ENCODE measurements at regions not wholly inside any gene's neighbourhood (a gene's known extent, or its start where the extent isn't known, plus 50 kb on each side); places are given as distances from the start of the nearest gene placed in this dataset.
"Not testable (repeated sequence)": the region's sequence is repeated elsewhere in the genome, so short reads cannot be mapped to it uniquely, and the experiment has no call there.

DNA sequence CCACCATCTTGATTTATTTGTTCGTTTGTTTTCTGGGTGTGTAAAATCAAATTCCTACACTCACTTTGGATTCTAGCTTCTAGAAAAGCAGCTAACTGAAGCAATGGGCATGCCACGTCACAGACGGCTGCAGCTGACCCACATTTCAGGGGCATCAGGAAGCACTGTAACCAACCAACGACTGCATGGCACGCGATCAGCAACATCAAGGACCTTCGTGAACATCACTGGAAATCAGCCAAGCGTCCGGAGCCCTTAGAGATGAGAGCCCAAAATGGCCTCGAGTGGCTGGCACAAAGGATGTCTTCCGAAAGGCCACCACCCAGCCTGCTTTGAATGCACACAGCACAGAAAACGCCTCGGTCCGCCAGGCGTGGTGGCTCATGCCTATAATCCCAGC, 191.1 kb downstream of the OLFM1 start:
- DNase-seq = no peak

GRCh38 chr9:135279385-135279784, 191.9 kb downstream of the OLFM1 start:
- no peak for DNase-seq

DNA sequence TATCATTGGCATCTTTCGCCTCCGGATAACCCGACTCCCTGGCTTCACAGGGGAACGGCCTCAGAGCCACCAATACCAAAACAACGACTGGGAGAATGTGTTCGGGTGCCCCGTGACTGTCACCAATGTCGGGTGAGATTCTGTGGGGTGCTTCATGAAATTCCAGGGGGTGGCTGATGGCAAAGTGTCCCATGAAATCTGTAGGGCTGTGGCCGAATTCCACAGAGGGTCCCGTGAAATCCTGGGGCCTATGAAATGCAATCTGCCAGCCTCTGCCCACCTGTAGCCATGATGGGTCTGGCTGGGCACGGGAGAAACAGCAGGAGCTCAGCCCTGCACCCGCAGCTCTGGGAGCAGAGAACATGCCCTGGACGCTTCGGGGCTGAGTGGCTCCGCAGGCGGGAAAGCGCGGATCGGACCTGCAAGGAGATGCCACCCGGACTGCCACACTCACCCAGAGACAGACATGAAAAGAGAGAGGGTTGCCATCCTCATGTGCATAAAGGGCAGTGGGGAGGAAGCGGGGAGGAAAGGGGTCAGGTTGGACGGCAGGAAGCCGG, 192.4 kb downstream of the OLFM1 start:
- no peak for DNase-seq

GRCh38 chr9:135280666-135281065, 193.2 kb downstream of the OLFM1 start:
- DNase-seq = no peak

DNA sequence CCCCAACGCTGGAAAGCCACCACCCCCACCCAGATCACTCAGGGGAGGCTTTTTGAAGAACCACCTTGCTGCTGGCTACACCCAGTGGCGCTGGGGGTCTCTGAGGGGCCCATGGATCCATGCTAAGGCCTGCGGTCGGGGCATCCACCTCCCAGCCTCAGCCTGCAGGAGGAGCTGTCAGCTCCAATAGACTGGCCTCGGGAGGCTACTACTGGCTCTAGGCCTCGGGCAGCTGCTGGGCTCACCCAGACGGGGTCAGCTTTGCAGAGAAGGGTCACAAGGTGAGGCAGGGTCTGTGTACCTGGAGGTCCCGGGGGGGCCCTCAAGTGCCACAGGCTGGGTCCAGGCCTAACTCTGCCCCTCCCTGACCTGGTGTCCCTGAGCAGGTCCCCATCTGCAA, 193.7 kb downstream of the OLFM1 start:
- DNase-seq = no peak

GRCh38 chr9:135281791-135282737, 194.6 kb downstream of the OLFM1 start:
- DNase-seq = peak in 4 of 6 experiments; percentile 9 to 16 (median 14)

GRCh38 chr9:135282808-135283207, 195.3 kb downstream of the OLFM1 start:
- DNase-seq = no peak

- DNase-seq = no peak
These were observed 195.9 kb upstream of the PPP1R26 start for GRCh38 chr9:135283671-135284070.

- DNase-seq = no peak
These were observed 195.0 kb upstream of the PPP1R26 start for GRCh38 chr9:135284386-135285134.

DNA sequence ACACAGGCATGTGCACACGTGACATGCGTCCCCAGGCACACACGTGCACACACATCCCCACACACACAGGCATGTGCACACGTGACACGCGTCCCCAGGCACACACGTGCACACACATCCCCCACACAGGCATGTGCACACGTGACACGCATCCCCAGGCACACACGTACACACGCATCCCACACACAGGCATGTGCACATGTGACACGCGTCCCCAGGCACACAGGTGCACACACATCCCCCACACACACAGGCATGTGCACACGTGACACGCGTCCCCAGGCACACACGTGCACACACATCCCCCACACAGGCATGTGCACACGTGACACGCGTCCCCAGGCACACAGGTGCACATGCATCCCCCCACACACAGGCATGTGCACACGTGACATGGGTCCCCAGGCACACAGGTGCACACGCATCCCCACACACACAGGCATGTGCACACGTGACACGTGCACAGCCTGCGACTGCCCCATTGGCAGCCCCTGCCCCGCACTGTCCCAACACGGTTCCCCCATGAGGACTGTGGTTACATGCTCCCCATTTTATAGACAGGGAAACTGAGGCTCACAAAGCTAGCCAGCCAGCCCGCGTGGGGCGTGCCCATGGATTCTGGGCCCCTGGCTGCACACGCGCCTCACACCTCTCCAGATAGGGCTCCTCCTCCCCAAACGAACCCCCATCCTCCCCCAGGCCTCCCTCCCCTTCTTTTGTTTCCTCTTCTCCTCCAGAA, 193.2 kb upstream of the PPP1R26 start:
- not testable (repeated sequence) for DNase-seq

- DNase-seq = no peak
These were observed 192.6 kb upstream of the PPP1R26 start for GRCh38 chr9:135286961-135287360.

GRCh38 chr9:135287627-135288026, 192.0 kb upstream of the PPP1R26 start:
- no peak for DNase-seq

- DNase-seq = no peak
These were observed 191.5 kb upstream of the PPP1R26 start for GRCh38 chr9:135288054-135288453.

DNA sequence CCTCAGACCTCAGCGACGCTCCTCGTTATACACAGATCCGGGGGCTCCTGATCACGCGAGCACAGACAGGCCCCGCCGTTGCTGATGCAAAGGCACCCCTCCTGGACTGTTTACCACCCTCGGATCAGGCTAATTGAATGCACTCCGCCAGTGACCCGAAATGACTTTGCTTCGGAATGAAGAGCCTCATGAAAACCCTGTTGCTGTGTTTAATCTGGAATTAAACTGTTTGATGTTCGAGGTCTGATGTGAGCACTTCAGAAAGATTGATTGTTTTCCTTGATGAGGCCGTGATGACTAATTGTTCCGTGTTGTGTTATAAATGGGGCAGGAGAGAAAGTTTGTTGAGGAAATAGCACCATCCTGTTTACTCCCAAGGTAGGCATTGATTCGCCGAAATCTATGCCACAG, 190.5 kb upstream of the PPP1R26 start:
- no peak for DNase-seq

- no peak for DNase-seq
These were observed 189.5 kb upstream of the PPP1R26 start for GRCh38 chr9:135290086-135290485.

DNA sequence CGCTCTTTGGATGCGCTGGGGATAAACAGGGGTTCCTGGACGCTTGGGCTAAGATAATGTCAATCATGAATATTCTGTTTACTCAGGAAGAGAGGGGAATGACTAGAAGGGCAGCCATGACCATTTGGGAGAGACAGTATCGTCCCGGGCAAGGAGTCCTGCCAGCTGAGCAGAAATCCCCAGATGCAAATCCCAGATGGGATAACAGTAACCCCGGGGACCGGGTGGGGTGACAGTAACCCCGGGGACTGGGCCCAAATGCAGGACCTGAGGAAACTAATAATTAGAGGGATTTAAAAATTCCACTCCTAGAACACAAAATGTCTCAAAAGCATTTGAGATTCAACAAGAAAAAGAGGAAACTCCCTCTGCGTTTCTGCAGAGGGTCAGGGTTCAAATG, 189.0 kb upstream of the PPP1R26 start:
- no peak for DNase-seq

DNA sequence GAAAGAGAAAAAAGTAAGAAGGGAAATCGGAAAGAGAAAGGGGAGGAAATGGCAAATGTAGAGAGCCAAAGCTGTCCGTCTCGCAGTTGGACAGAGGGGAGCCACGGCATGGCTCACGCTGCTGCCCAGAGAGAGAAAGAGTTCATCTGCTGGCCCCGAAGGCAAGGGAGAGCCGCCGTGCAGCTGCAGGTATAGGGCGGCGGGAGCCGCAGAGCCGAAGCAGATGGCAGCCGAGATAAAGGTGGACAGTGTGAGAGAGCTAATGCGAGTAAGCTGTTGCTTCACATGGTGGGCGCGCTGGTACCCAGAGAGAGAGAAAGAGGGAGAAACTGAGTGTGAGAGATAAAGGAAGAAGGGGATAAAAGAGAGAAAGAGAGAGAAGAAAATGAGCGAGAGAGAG, 188.4 kb upstream of the PPP1R26 start:
- no peak for DNase-seq

DNA sequence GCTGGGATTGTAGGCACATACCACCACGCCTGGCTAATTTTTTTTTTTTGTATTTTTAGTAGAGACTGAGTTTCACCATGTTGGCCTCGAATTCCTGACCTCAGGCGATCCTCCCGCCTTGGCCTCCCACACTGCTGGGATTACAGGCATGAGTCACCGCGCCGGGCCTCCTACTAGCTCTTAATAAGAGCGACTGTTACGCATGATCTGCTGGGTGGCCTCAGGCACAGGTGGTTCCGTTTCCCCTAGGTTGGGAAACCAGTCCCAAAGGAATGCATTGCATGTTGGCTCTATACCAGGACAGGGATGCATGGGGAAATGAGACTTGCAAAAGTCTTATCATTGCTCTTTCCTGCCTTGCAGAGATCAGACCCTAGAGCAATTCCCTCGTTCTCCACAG, 184.7 kb upstream of the PPP1R26 start:
- DNase-seq = no peak

DNA sequence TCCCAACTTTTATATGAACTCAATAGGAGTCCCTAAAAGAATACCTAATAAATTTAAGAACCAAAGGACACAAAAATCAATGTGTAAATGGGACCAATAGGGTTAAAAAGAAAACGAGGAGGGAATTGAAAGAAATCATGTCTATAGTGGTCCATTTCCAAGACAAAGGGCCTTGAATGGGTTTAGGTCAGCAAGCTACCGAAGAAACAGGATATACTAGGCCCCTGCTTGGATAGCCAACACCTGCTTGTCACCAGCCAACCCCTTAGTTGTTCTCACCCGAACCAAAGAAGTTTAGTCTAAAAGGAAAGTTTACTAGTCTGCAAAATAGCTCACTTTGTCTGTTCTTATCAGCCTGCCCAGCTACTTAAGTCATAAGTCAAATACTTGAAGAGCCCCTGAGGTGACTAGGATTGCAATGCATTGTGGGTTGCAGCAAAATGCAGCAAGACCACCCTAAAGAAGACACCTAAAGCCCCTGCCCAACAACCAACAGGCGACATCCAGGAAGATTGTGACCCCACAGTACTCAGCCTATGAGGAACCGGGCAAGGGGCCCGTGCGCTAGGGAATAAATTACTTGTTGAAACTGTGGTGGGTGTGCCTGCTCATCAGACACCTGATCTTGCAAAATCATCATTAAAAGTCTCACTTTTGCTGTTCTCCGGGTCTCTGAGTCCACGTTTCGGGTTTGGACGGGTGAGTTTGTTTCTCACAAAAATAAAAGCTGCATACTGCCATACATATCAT, 183.9 kb upstream of the PPP1R26 start:
- no peak for DNase-seq

DNA sequence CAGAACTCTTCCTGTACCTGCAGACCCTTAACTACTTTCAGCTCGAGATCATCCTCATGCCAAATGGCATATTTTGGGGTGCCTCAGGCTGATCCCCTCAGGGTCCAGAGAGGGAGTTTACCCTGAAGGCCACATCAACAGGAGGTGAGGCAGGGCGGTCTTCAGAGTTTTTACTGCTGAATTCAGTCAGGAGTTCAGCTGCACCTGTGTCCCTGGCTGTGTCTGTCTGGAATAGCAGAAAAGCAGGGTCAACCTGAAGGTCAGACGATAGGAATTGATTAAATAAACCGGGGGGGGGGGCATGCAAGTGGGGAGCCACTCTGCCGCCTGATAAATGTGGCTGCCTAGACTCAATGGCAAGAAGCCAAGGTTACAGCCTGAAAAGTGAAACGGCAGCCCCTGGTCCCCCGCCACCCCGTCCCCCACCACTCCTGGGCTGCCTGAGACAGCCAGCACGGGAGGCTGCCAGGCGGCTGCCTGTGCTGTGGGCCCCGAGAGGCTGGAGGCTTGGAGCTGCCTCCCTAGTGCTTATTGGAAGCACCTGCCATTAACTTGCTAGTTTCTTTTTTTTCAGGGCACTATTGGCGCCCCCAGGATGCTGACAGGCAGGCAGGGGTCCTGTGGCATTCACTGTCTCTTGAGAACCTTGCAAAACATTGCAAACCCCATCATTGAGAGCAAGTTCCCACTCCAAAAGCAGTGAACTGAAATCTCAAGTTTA, 182.7 kb upstream of the PPP1R26 start:
- no peak for DNase-seq

DNA sequence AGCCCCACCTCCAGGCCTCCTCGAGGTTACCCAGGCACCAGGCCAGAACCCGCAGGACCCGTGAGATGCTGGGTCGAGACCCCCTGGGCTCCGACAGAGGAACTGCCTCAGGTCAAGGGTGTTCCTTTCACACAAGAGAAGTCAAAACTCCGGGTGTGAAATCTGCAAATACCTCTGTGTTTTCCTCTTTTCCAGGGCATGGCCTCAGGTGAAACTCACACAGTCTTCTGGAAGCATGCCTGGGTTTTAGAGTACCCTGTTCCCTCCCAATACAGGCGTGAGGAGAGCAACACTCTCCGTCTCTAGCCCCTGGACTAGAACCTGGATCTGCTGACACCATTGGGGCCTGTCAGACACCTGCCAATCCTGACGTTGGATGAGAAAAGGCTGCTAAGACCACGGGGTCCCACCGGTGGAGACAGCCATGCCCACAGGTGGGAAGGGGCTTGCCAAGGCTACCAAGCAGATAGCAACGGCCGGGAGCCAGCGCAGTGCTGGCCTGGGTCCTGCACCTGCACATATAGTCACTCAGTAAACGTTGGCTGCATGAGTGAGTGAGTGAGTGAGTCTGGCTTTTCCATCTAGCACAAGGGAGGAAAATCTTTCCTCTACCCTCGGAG, 182.0 kb upstream of the PPP1R26 start:
- DNase-seq = no peak
